ENCODE measurements at regions not wholly inside any gene's neighbourhood (a gene's known extent, or its start where the extent isn't known, plus 50 kb on each side); places are given as distances from the start of the nearest gene placed in this dataset.

DNA sequence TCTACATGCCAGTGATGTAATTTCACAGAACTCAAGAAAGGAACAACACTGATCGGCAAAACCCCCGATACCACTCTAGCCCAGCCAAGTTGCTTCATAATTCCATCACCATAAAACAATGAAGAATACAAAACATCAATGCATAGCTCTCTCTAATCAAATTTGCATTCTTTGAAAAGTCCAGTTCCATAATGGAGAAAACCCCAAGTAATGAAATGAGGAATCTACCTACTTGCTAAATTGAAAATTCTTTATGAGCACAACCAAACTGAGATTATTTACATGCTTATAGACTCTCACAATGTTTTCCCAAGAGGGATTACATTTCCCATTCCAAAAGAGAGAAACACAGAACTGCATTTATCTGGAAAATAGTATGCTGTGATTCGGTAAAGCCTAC, 186.5 kb downstream of the NR4A2 start:
- Histone ChIP-seq H3K27ac (no peak overlapping the region), H3K27me3 (no peaks in the 10 kb centered on the region), H3K9me3 (no peaks in the 10 kb centered on the region), H3K4me3 (no peak overlapping the region), H3K36me3 (no peaks in the 10 kb centered on the region), H3K4me1 (no peaks in the 10 kb centered on the region)
- ATAC-seq (no peak), DNase-seq (no peak)
- intact Hi-C loops (cut with DNase I) = no loop called here
- TF ChIP-seq, protein P1, sequence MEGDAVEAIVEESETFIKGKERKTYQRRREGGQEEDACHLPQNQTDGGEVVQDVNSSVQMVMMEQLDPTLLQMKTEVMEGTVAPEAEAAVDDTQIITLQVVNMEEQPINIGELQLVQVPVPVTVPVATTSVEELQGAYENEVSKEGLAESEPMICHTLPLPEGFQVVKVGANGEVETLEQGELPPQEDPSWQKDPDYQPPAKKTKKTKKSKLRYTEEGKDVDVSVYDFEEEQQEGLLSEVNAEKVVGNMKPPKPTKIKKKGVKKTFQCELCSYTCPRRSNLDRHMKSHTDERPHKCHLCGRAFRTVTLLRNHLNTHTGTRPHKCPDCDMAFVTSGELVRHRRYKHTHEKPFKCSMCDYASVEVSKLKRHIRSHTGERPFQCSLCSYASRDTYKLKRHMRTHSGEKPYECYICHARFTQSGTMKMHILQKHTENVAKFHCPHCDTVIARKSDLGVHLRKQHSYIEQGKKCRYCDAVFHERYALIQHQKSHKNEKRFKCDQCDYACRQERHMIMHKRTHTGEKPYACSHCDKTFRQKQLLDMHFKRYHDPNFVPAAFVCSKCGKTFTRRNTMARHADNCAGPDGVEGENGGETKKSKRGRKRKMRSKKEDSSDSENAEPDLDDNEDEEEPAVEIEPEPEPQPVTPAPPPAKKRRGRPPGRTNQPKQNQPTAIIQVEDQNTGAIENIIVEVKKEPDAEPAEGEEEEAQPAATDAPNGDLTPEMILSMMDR (IDR thresholded peaks at IDR 0.05) = no peak

DNA sequence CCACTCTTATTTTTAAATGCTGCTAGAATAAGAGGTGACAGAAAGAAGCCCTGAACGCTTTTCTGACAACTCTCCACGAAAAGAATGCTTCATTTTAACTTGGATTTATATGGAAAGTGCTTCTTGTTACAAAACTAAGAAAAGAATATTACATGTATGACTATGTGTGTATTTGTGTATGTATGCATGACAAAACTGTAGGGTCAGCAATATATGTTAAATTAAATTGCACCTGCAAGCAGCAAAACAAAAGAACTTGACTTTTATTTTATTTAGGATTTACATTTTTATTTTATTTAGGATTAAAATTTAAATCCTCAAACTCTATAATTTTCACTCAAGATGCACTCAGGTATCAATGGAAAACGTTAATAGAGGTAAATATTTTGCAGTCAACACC, 187.1 kb downstream of the NR4A2 start:
- DNase-seq = no peak
- Histone ChIP-seq H3K4me3 (no peak overlapping the region), H3K36me3 (no peaks in the 10 kb centered on the region), H3K4me1 (no peaks in the 10 kb centered on the region), H3K9me3 (no peaks in the 10 kb centered on the region), H3K27ac (no peak overlapping the region), H3K27me3 (no peaks in the 10 kb centered on the region)
- intact Hi-C loops (cut with DNase I) = no loop called here
- TF ChIP-seq, protein P1 (IDR thresholded peaks at IDR 0.05) = no peak
- no peak for ATAC-seq

DNA sequence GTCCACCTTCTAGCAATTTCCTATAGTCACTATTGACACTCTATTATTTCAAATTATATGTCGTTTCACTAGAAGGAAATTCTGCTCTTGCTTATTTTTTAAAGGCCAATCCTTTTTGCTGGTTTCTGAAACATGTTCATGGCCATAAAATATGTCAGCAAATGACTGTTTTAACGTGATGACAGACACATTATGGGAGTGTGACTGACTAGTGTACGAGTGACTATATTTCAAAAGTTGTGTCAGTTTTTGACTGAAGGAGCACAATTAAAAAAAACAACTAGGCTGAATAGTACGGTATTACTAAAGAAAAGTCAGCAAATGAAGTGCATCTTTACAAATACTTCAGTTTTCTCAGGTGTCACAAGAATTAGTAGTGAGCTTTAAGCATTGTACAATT, 196.0 kb downstream of the NR4A2 start:
- TF ChIP-seq, protein P1 (IDR thresholded peaks at IDR 0.05) = no peak
- intact Hi-C loops (cut with DNase I) = no loop called here
- Histone ChIP-seq H3K4me3 (no peak overlapping the region), H3K27me3 (no peaks in the 10 kb centered on the region), H3K36me3 (no peaks in the 10 kb centered on the region), H3K9me3 (no peaks in the 10 kb centered on the region), H3K27ac (no peak overlapping the region), H3K4me1 (no peaks in the 10 kb centered on the region)
- ATAC-seq (no peak), DNase-seq (no peak)

DNA sequence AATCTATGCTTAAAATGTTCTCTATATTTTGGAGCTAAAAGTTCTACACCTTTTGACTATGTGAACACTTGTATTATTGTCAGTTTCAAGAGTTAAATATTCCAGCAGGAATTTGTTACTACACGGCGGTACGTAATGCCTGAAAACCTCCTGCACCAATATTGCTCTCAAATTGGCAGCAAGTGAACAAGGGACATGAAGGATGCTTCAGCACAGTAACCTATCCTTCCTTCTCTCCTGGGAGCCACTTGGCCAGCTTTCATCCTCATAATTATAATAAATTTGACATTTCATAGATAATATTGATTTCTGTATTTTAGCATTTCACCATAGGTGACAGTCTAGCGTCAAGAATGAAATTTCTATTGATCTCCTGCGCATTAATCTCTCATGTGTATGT, 197.6 kb downstream of the NR4A2 start:
- no peak overlapping the region for H3K4me3 ChIP-seq
- no peaks in the 10 kb centered on the region for H3K9me3 ChIP-seq
- no peak for ATAC-seq
- no peaks in the 10 kb centered on the region for H3K4me1 ChIP-seq
- intact Hi-C loops (cut with DNase I) = no loop called here
- no peaks in the 10 kb centered on the region for H3K27me3 ChIP-seq
- TF ChIP-seq, protein P1 (IDR thresholded peaks at IDR 0.05) = no peak
- no peak overlapping the region for H3K27ac ChIP-seq
- no peaks in the 10 kb centered on the region for H3K36me3 ChIP-seq
- DNase-seq = no peak

DNA sequence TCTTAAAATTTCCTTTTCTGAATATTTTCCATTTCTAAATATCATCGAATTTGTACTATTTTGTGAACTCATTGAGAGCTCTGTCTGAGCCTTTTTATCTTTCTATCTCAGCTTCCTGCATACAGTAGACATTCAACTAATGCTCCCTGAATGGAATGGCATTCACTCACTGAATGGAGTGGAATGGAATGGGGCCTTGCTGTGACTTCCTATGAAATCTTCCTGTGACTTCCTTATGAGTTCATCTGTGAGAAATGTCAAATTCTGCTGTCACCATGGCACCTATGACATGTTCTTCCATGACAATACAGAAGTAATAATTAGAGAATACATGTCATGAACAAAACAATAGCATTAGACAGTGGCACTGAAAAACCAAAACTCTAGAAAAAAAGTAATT, 199.6 kb downstream of the NR4A2 start:
- intact Hi-C loops (cut with DNase I) = no loop called here
- Histone ChIP-seq H3K4me3 (no peak overlapping the region), H3K9me3 (no peaks in the 10 kb centered on the region), H3K27ac (no peak overlapping the region), H3K36me3 (no peaks in the 10 kb centered on the region), H3K27me3 (no peaks in the 10 kb centered on the region), H3K4me1 (no peaks in the 10 kb centered on the region)
- no peak for DNase-seq
- no peak for ATAC-seq
- TF ChIP-seq, protein P1 (IDR thresholded peaks at IDR 0.05) = no peak

DNA sequence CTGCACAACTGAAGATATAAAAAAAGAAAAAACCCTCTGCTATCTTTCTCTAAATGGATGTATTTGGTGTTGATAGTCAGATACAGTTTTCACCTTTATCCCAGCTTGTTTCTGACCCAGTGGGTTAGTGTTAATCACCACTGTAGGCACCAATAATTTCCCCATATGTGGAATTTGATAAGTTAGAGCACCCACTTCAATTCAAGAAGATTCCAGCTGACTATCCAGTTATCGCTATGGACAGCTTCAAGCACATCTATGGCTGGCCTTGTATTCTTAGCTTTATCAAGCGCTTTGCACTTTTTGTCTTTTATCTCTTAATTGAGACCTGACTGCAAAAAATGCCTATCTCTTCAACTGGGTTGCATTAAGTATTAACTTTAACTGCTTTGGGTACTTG, 200.4 kb downstream of the NR4A2 start:
- TF ChIP-seq, protein P1 (IDR thresholded peaks at IDR 0.05) = no peak
- H3K4me1 ChIP-seq = no peaks in the 10 kb centered on the region
- no peaks in the 10 kb centered on the region for H3K27me3 ChIP-seq
- no peaks in the 10 kb centered on the region for H3K9me3 ChIP-seq
- DNase-seq (no peak), ATAC-seq (no peak)
- intact Hi-C loops (cut with DNase I) = no loop called here
- H3K4me3 ChIP-seq = no peak overlapping the region
- H3K36me3 ChIP-seq = no peaks in the 10 kb centered on the region
- H3K27ac ChIP-seq = no peak overlapping the region

All from upper lobe of right lung (tissue), 1 donor.